Brain pericyte (primary cell): ENCODE measurements at regions not wholly inside any gene's neighbourhood (a gene's known extent, or its start where the extent isn't known, plus 50 kb on each side); places are given as distances from the start of the nearest gene placed in this dataset.
"Not testable (repeated sequence)": the region's sequence is repeated elsewhere in the genome, so short reads cannot be mapped to it uniquely, and the experiment has no call there.

Experiments used
- DNase-seq: peaks from one replicate; pipeline ENCODE4 v3.0.0-alpha.2; 2012; ENCODE audit warnings: low read depth, low spot score

DNA sequence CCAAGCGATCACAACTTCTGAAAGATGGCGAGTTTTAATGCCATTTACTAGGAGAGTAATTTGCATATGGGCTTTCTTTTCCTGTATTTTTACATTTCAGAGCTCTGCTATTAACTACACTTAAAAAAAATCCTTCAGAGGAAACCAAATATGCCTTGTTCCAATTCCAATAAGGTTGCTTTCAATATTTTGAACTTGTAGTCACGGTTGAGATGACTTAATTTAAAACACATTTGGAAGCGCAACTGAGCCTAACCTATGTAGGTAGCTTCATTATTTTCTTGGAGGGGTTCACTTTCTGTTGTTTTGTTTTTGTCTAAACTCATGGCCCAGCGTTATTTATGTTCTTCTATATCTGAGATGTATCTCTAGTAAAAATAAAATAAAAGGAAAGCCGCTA is 93.4 kb downstream of the BLID start:
- no peak for DNase-seq

- no peak for DNase-seq
Measured at GRCh38 chr11:122020902-122021301, 95.1 kb downstream of the BLID start.

GRCh38 chr11:122019908-122020694 is 95.9 kb downstream of the BLID start:
- DNase-seq, result no peak

GRCh38 chr11:122007601-122008071 is 108.4 kb downstream of the BLID start:
- DNase-seq, result no peak

- no peak for DNase-seq
Measured at GRCh38 chr11:122004446-122004845, 111.6 kb downstream of the BLID start.

DNA sequence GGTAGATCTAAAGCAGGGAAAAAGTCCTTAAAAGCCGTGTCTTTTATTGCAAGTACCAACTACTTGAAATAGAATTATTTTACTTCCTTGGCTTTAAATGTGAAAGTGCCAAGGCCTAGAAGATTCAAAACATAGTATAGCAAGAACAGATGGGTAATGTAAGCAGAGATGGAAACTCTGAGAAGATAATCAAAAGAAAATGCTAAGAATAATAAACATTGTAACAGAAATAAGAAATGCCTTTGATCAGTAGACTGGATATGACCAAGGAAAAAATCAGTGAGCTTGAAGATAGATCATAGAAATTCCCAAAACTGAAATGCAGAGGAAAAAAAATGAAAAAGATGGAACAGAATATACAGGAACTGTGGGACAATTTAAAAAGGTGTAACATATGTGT is 113.1 kb downstream of the BLID start:
- DNase-seq, result no peak

DNA sequence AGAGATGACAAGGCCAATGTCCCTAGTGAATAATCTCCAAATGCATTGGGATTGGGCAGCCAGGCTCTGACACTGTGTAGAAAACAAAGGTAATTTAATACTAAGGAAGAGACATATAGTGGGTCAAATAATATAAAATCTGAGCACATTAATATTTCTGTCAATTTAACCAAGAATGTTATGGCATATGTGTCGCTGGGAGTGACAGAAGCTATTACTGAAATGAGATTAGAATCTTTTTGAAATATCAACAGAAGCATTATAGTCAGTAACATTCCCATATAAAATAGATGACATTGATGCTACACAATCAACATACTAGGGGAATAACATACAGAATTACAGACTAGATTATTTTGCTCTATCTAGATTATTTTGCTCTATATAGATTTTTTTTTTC is 114.0 kb downstream of the BLID start:
- DNase-seq, result no peak

DNA sequence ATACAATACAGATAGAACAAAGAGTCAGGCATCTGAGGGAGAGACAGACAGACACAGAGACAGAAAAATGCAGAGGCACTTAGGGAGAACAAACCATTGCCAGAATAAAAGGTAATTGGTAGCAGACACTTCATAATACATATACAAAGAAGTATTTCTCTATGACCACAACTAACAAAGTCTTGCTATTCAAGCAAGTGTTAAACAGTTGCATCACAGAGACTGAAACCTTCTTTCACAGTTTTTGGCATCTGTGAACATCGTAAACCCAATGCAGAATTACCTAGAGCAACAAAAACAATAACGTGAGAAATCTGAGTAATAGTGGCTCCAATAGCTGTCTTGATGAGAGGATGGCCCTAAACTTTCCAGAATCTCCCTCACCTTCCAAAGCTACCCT is 116.4 kb downstream of the BLID start:
- DNase-seq, result no peak

DNA sequence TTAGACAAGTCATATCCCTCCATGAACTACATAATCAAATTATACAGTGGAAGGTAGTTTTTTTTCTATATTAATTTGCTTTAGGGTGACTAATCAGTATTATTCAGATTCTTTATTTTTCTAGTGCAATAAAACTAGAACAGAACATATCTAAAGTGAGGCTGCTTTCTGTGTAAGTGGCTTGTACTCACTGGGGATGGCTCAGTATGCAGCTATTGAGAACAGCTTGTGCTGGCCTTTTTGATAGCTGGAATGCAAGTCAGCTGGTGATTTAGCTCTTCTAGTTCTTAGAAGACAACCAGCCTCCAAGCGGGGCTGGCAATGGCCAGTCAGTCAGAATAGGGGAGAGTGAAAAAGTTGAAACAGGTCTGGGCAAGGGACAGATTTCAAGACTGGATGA is 119.4 kb downstream of the BLID start:
- no peak for DNase-seq

DNA sequence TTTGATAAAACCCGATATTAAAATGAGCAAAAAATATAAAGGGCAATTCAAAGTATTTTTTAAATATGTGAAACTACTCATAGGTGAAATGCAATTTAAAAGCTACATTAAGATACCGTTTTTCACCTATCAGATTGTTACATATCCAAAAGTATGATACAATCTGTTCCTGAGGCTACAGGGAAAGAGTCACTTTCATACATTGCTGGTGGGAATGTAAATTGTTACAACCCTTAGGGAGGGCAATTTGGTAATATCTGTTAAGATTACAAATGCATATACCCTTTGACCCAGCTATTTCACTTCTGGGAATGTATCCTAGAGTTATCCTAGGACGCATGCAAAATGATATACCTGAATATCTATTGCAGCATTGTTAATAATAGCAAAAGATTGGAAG is 132.1 kb downstream of the BLID start:
- DNase-seq, result no peak

- DNase-seq, result not testable (repeated sequence)
Measured at GRCh38 chr11:121977914-121978313, 138.1 kb downstream of the BLID start.

DNA sequence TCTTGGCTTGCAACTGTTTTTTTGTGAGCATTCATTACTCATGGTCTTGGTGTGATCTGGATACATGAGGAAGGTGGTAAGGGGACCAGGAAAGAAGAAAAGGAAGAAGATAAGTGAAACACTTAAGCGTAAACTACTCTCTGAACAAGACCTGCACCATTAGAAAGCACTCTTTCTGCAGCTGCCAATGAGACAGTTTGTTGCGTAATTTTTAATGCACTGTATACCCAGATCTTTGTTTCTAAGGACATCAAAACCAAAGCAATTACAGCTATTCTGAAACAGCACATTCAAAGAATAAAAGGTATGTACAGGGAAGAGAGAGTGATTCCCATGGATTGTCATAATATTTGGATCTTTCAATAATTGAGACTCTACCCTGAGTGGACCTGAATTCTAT is 147.4 kb downstream of the BLID start:
- DNase-seq, result no peak

DNA sequence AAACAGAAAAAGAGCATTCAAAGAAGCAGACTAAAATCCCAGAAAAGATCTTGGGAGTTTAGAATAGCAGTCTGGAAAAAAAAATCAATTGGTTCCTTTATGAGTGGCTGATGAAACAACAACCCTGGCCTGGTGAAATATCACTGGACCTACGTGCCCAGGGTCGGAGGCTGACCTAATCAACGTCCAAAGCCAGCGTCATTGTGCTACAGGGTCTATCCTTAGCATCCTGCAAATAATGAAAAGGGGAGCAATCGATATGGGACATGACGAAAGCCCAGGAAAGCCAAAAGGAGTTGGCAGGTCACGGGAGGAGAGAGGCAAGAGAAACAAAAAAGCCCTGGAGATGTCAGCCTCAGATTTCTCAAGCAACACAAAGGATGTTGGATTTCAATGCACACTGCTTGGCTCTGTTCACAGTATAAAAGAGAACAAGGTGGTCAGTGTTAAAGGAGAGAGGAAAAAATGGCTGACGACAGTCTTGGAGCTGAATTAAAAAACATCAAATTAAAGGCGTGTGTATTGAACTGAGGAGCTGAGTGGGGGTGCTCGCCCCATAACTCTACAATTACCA is 148.8 kb downstream of the BLID start:
- DNase-seq, result no peak

- DNase-seq, result no peak
Measured at GRCh38 chr11:121965330-121965729, 150.7 kb downstream of the BLID start.

DNA sequence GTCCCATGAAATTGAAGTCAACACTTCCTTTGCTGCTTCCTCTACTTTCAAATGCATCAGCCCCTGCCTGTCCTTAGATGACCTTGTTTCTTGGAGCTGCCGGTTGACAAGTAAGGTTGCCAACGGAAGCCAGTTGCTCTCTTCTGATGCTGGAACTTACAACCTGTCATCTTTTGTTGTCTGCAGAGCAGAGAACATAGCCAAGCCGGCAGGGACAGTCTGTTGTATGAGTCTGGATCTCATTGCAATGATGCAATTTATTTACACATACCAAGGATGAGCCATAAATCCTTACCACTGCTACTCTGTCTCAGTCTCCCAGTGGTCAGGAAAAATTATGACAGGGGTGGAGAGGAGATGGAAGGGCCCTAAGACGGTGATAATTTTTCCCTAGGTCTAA is 151.4 kb downstream of the BLID start:
- DNase-seq, result no peak

DNA sequence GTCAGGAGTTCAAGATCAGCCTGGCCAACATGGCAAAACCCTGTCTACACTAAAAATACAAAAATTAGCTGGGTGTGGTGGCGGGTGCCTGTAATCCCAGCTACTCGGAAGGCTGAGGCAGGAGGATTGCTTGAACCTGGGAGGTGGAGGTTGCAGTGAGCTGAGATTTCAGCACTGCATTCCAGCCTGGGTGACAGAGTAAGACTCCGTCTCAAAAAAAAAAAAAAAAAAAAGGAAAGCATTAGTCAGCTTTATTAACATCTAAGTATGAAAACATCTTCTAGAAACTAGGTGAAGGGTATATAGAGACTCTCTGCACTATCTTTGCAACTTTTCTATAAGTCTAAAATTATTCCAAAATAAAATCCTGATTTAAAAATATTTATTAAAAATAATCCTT is 152.2 kb downstream of the BLID start:
- not testable (repeated sequence) for DNase-seq

- DNase-seq, result peak; percentile 10
Measured at GRCh38 chr11:121961321-121961801, 154.7 kb downstream of the BLID start.

DNA sequence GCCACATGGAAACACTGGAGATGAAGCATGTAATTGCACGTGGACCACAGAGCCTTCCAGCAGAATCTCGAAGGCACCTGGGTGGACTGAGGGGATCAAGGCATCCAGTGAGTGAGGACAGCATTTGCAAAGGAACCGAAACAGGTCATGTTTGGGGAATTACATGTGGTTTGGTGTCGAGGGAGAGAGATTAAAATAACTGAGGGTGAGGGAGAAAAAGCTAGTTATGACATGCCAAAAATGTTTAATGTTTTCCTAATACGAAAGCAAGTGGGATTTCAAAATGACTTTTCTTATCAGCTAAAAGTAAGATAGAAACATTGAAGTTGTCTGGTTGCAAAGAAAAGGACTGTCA is 157.1 kb downstream of the BLID start:
- DNase-seq, result no peak

DNA sequence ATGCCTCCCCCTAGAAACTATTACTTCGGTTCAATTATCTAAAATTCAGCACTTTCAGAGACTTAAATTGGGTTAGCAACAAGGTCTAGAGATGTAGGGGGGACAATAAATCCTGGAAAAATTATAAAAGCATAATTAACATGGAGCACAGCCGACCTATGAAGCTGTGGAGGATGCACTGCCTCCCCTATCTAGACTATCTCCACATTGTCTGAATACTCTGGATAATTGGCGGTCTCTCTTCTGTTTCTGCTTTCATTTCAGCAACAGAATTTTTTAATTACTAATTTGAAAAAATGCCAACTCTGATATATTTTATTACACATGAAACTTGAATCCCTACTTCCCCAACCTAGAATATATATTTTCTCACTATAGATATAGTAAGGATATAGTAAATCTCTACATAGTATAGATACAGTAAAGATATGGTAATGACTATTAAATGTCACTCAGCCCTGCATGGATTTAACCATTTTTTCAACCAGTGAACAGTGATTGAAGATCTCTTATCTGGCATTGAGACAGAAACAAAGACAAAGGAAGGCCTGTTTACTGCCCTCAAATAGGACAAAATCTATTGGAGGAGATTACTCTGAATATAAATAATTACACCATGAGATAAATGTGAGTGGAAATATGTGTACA is 157.6 kb downstream of the BLID start:
- no peak for DNase-seq

DNA sequence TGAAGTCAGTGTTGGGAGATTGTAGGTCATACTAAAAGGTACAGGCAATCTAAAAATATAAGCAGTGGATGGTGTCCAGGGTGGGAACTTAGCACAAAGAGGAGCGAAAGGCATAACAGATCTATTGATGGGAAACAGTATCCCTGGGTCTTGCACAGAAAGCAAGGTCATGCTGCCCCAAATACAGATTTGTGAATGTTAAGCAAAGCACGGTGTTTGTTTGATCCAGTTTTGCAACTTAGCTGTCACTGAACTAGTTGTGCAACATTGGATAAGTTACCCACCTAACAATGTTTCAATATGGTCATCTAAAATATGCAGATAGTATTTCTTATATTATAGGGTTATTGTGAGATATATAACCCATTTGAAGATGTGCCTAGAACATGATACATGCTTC is 162.9 kb downstream of the BLID start:
- no peak for DNase-seq

- no peak for DNase-seq
Measured at GRCh38 chr11:121950160-121950559, 165.9 kb downstream of the BLID start.

GRCh38 chr11:121946514-121946913 is 169.5 kb downstream of the BLID start:
- DNase-seq, result no peak
